Activated naive CD8-positive, alpha-beta T cell treated with anti-CD3 and anti-CD28 coated beads for 36 hours (primary cell): ENCODE measurements at regions not wholly inside any gene's neighbourhood (a gene's known extent, or its start where the extent isn't known, plus 50 kb on each side); places are given as distances from the start of the nearest gene placed in this dataset.

Source experiments
- DNase-seq: peaks from one replicate; pipeline ENCODE4 v3.0.0; 2021
- H3K27ac Mint-ChIP-seq: one replicate; pipeline ENCODE4 v1.8.0; 2022; ENCODE audit warnings: mild to moderate bottlenecking, moderate library complexity, mixed read lengths
- H3K27me3 Mint-ChIP-seq: one replicate; pipeline ENCODE4 v1.8.0; 2022; ENCODE audit warnings: mild to moderate bottlenecking, mixed read lengths
- H3K36me3 Mint-ChIP-seq: one replicate; pipeline ENCODE4 v1.8.0; 2021; ENCODE audit warnings: mild to moderate bottlenecking, mixed read lengths
- H3K4me1 Mint-ChIP-seq: one replicate; pipeline ENCODE4 v1.8.0; 2021; ENCODE audit warnings: mixed read lengths
- H3K4me3 Mint-ChIP-seq: one replicate; pipeline ENCODE4 v1.8.0; 2022; ENCODE audit warnings: mild to moderate bottlenecking, moderate library complexity, mixed read lengths
- H3K9me3 Mint-ChIP-seq: one replicate; pipeline ENCODE4 v1.8.0; 2022; ENCODE audit warnings: mixed read lengths

DNA sequence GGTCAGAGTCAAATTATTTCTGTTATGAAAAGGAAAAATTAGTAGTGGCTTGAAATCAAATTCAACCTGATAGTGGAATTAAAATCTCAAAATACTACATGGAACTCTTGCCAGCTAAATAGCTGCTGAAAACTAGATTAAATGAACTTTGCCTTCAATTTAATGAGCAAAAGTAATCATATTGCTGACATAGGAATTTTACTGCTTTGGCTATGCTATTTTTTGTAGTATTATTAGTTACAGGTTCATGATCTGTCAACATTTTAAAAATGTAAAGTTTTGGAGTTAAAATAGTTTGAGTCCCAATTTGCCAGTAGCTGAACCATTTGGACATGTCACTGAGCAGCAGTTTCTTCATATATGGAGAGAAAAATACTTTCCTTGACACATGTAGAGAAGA, 81.4 kb downstream of the RERGL start:
- no peaks in the 10 kb centered on the region for H3K36me3 Mint-ChIP-seq
- H3K27ac Mint-ChIP-seq, result no peak overlapping the region
- DNase-seq, result no peak
- no peaks in the 10 kb centered on the region for H3K4me1 Mint-ChIP-seq
- H3K4me3 Mint-ChIP-seq, result no peak overlapping the region
- H3K9me3 Mint-ChIP-seq, result peaks cover 5% of the 10 kb centered on the region
- no peaks in the 10 kb centered on the region for H3K27me3 Mint-ChIP-seq

DNA sequence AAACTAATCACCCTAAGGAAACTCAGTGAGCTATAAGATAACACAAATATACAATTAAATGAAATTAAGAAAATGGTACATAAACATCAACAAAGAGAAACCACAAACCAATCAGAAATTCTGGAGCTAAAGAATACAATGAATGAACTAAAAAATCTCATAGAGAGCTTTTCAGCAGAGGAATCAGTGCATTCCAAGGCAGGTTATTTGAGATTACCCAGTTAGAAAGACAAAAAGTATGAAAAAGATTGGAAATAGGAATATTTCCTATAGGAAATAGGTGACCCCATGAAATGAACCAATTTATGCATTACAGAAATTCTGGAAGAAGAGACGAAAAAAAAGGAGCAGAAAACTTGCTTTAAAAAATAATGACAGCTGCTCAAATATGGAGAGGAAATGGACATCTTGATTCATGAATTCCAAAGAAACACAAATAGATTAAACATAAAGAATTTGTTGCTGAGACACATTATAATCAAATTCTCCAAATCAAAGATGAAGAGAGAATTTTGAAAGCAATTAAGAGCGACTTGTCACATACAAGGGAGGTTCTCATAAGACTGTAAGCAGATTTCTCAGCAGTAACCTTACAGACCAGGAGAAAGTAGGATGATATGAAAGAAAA, 90.7 kb downstream of the RERGL start:
- H3K4me1 Mint-ChIP-seq, result no peaks in the 10 kb centered on the region
- H3K4me3 Mint-ChIP-seq, result no peak overlapping the region
- H3K27me3 Mint-ChIP-seq, result no peaks in the 10 kb centered on the region
- no peak overlapping the region for H3K27ac Mint-ChIP-seq
- DNase-seq, result no peak
- peaks cover 23% of the 10 kb centered on the region for H3K9me3 Mint-ChIP-seq
- H3K36me3 Mint-ChIP-seq, result no peaks in the 10 kb centered on the region

DNA sequence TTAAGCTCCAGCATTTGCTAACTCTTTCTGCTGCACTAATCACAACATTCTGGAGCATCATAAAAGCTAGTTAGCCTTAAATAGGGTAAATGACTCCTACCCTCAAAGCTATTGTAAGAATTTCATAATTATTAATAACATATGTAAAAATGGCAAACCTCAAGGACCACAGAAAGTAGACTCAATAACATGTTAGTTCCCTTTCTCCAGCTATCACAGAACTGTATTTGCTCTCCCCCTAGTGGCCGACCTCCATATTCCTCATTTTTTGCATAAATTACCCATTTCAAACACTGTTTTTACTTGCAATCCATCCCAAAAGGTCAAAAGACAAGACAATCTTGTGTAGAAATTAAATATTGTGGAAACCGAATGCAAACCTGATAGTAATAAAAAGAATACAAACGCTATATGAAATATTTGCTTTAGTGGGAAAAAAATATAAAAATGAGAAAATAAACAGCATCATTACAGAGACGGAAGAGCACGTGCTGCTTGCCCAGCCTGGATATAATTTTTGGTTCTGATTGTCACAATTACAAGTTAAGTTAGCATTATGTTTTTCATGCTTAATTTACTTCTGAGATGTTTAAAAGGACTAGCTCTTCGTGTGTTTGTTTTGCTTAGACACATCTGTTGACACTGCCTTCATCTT, 97.9 kb downstream of the RERGL start:
- no peaks in the 10 kb centered on the region for H3K4me1 Mint-ChIP-seq
- DNase-seq, result peak; percentile 1
- no peak overlapping the region for H3K27ac Mint-ChIP-seq
- no peaks in the 10 kb centered on the region for H3K9me3 Mint-ChIP-seq
- H3K36me3 Mint-ChIP-seq, result no peaks in the 10 kb centered on the region
- no peak overlapping the region for H3K4me3 Mint-ChIP-seq
- H3K27me3 Mint-ChIP-seq, result no peaks in the 10 kb centered on the region

DNA sequence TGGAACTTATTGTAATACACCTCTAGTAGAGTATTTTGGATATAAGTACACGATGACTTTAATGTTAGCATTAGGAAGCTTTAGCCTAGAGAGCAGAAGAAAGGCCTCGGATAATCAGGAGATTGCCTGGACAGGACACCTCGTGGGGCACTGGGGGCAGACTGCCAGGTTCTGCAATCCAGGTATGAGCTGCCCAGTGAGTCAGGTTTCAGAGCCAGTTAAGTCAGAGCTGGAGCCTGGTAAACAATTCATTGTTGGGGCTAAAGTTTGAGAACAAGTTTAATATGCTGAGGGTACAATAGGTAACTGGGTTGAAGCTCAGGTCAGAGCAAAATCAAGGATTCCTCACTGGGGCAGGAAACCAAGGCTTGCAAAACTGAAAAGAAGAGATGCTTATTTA, 107.4 kb downstream of the RERGL start:
- Mint-ChIP-seq H3K27me3 (no peaks in the 10 kb centered on the region), H3K27ac (no peak overlapping the region), H3K4me1 (no peaks in the 10 kb centered on the region), H3K9me3 (no peaks in the 10 kb centered on the region), H3K36me3 (no peaks in the 10 kb centered on the region), H3K4me3 (no peak overlapping the region)
- no peak for DNase-seq

DNA sequence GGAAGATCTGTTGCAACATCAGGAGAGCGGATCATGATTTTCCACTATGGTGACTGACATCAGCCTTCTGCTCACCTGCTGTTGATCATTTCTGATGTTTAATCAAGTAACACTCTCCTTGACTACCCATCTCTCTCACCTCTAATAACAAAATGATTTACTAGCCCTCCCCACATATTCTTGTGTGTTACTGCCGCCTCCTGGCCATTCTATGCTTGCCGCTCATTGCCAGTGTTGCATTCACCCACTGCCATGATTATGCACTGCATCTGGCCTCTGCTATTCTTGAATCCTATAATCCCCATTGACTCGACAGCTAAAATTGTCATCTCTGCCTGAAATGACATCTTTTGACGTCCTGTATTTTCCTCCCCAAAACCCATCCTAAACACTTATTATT, 113.8 kb downstream of the RERGL start:
- no peak for DNase-seq
- H3K9me3 Mint-ChIP-seq, result no peaks in the 10 kb centered on the region
- H3K27me3 Mint-ChIP-seq, result no peaks in the 10 kb centered on the region
- no peak overlapping the region for H3K27ac Mint-ChIP-seq
- no peaks in the 10 kb centered on the region for H3K36me3 Mint-ChIP-seq
- H3K4me1 Mint-ChIP-seq, result no peaks in the 10 kb centered on the region
- H3K4me3 Mint-ChIP-seq, result no peak overlapping the region

DNA sequence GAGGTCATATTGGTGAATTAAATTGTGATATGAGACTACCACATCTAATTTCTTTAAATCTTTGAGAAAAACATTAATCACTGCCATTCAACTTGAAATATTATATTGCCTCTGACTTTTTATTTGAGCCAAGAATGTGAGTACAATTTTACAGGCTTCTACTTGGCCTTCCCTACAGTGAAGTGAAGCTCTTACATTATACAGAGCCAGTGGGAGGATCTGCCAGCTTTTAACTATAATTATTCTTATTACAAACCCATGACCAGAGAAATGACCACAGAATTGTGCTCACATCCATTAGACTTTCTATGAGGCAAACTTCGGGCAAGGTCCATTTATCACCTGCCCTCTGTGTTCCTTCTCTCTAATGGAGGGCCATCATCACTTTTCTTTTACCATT, 114.2 kb downstream of the RERGL start:
- Mint-ChIP-seq H3K9me3 (no peaks in the 10 kb centered on the region), H3K4me1 (no peaks in the 10 kb centered on the region), H3K27ac (no peak overlapping the region), H3K4me3 (no peak overlapping the region), H3K36me3 (no peaks in the 10 kb centered on the region), H3K27me3 (no peaks in the 10 kb centered on the region)
- DNase-seq, result no peak

DNA sequence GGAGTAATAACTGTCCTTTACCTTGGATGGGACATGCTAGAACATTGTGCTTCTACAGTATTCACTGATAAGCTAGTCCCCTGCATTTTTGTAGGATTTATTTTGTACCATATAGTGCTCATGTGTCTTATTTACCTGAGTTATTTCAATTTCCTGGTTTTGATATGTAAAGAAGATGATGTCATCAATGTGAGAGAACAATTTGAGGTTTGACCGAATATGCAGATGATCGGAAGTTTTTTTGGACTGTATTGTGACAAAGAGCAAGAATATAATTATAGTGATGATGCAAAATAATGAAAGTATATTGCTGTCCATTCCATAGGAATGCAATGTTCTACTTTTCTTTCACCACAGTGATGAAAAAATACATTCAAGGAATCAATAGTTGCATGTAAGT, 114.8 kb downstream of the RERGL start:
- no peak overlapping the region for H3K27ac Mint-ChIP-seq
- H3K36me3 Mint-ChIP-seq, result no peaks in the 10 kb centered on the region

DNA sequence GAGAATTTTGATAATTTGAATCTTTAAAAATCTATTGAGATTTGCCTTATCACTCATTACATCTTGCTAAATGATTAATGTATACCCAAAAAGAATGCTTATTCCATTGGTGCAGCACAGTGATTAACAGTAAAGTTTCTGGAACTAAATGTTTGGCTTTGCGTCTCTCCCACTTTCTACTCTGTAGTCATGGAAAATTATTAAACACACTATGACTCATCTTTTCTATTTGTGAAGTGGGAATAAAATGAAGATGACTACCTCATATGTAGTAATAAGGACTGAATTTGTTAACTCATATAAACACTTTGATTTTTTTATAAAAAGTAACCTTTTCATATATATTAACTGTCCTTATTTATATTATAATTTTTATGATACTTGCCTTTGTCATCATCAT, 118.1 kb downstream of the RERGL start:
- no peak overlapping the region for H3K27ac Mint-ChIP-seq
- no peaks in the 10 kb centered on the region for H3K4me1 Mint-ChIP-seq
- H3K9me3 Mint-ChIP-seq, result peaks cover 3% of the 10 kb centered on the region
- H3K36me3 Mint-ChIP-seq, result no peaks in the 10 kb centered on the region
- no peaks in the 10 kb centered on the region for H3K27me3 Mint-ChIP-seq
- no peak overlapping the region for H3K4me3 Mint-ChIP-seq
- no peak for DNase-seq

More for the DNA sequence above, 114.8 kb downstream of the RERGL start:
- H3K27me3 Mint-ChIP-seq, result no peaks in the 10 kb centered on the region
- H3K9me3 Mint-ChIP-seq, result no peaks in the 10 kb centered on the region
- no peak for DNase-seq
- no peak overlapping the region for H3K4me3 Mint-ChIP-seq
- H3K4me1 Mint-ChIP-seq, result no peaks in the 10 kb centered on the region

DNA sequence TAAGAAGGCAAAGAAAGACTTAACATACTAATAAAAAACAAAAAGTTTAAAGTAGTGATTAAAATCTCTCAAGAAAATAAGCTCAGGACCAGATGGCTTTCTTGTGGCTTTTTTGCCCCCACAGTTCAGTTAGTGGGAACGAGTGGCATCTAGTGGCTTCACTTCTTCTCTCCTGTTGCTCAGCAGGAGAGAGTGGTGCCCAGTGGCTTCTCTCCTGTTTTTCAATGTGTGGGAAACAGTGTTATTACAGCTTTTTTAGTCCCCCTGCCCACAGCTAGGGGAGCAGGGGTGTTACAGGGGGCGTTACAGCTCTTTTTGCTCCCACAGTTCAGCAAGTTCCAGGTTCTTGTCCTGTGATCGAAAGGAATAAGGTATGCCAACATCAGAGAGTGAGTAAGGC, 135.2 kb downstream of the RERGL start:
- Mint-ChIP-seq H3K9me3 (peaks cover 4% of the 10 kb centered on the region), H3K4me3 (no peak overlapping the region), H3K27ac (no peak overlapping the region), H3K36me3 (no peaks in the 10 kb centered on the region), H3K4me1 (no peaks in the 10 kb centered on the region), H3K27me3 (no peaks in the 10 kb centered on the region)
- no peak for DNase-seq

DNA sequence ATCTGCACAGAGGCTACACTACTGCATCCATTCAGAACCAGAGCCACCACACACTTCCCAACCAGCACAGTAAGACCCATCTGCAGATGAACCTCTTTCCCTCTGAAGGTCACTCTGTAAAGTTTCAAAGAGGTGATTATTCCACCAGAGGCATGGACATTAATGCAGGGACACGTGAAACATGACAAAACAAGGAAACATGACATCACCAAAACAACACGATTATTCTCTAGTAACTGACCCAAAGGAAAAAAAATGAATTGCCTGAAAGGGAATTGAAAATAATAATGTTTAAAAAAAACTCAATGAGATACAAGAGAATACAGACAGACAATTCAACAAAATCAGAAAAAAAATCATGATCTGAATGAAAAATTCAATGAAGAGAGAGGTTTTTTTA, 139.1 kb downstream of the RERGL start:
- no peak for DNase-seq
- H3K36me3 Mint-ChIP-seq, result no peaks in the 10 kb centered on the region
- H3K27ac Mint-ChIP-seq, result no peak overlapping the region
- H3K9me3 Mint-ChIP-seq, result peaks cover 4% of the 10 kb centered on the region
- no peaks in the 10 kb centered on the region for H3K4me1 Mint-ChIP-seq
- no peaks in the 10 kb centered on the region for H3K27me3 Mint-ChIP-seq
- no peak overlapping the region for H3K4me3 Mint-ChIP-seq

DNA sequence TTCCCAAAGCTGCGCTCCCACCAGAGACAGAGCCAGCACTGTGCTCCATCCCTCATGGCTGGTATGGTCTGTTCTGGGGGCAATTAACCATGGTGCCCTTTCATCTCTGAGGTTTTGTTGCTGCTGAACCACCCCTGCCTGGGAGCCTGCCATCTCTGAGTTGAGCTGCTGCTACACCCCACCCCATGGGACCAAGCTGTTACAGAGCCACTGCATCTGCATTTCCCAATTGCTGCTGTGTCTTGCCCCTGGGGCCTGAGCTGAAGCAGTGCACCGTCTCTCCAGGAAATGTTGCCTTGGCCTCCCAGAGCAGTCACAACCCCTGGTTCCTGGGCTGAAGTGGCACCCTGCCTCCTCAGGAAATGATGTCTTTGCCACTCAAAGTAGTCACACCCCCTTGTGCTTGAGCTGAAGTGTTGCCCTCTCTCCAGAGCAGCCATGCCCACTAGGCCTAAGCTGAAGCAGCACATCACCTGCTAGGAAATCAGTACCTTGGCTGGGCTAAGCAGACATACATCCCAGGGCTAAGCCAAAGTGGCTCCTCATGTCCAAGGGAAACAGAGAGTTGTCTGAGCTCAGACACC, 140.3 kb downstream of the RERGL start:
- no peak overlapping the region for H3K4me3 Mint-ChIP-seq
- H3K27ac Mint-ChIP-seq, result no peak overlapping the region
- peaks cover 4% of the 10 kb centered on the region for H3K9me3 Mint-ChIP-seq
- no peak for DNase-seq
- H3K27me3 Mint-ChIP-seq, result no peaks in the 10 kb centered on the region
- no peaks in the 10 kb centered on the region for H3K4me1 Mint-ChIP-seq
- H3K36me3 Mint-ChIP-seq, result no peaks in the 10 kb centered on the region

DNA sequence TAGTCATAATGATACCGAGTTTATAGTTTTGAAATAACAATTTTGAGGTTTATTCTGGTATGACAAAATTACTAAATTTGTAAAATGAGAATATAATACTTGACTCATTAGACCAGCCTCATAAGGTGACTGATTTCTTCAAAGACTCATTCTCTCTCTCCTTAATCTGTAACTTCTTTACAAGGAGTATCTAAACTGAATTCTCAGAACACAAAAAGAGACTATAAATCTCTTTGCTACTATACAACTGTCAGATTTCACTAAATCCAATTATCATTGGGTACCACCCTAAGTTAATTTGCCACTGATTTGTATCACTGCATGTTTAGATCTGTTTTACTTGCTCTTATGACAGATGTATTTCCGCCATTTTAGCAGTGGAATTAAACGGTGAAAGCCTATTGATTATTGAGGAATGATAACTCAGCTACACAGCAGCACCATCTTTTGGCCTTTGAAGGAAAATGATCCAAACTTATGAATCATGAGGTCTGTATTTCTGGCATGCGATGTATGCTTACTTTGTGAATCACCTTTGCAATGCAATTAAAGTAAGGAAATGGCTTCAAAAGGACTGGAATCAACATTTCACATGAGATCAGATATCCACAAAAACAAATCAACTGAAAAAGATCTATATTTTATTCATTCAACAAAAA, 161.2 kb downstream of the RERGL start:
- no peaks in the 10 kb centered on the region for H3K4me1 Mint-ChIP-seq
- H3K27me3 Mint-ChIP-seq, result no peaks in the 10 kb centered on the region
- H3K4me3 Mint-ChIP-seq, result no peak overlapping the region
- no peak for DNase-seq
- no peaks in the 10 kb centered on the region for H3K36me3 Mint-ChIP-seq
- H3K9me3 Mint-ChIP-seq, result peaks cover 9% of the 10 kb centered on the region
- H3K27ac Mint-ChIP-seq, result no peak overlapping the region

DNA sequence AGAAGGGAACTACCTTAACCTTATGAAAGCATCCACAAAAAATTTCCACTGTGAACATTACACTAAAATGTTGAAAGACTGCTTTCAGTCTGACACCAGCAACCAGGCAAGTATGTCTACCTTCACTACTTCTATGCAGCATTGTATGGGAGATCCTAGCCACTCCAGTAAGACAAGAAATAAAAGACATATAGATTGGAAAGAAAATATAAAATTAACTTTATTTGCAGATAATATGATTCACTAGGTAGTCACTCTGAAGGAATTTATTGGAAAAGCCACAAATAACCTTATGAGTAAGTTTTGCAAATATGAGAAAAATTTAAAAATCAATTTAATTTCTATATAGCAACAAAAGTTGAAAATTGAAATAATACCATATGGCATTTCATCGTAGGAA, 172.0 kb downstream of the RERGL start:
- no peak for DNase-seq
- H3K27me3 Mint-ChIP-seq, result no peaks in the 10 kb centered on the region
- peaks cover 8% of the 10 kb centered on the region for H3K9me3 Mint-ChIP-seq

DNA sequence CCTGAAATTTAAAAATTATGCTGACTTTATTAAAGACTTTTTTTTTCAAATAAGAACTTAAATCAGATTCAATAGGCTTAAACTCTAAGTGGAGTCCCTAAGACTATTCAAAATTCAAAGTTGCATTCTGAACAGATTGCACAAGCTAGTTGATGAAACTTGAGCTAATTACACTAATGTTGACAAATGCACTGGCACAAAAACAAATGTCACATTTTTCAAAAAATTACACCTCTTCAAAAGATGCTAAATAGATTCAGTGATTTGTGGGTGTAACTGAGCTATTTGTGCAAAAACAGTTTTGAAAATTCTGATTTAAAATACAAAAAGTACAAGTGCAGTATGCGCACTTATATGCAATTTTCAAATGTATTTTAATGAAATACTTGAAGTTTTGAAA, 205.4 kb downstream of the RERGL start:
- Mint-ChIP-seq H3K27me3 (no peaks in the 10 kb centered on the region), H3K9me3 (peaks cover 5% of the 10 kb centered on the region), H3K4me3 (no peak overlapping the region), H3K27ac (no peak overlapping the region), H3K4me1 (no peaks in the 10 kb centered on the region), H3K36me3 (no peaks in the 10 kb centered on the region)
- no peak for DNase-seq

More for the DNA sequence above, 172.0 kb downstream of the RERGL start:
- Mint-ChIP-seq H3K36me3 (no peaks in the 10 kb centered on the region), H3K4me3 (no peak overlapping the region), H3K4me1 (no peaks in the 10 kb centered on the region), H3K27ac (no peak overlapping the region)

DNA sequence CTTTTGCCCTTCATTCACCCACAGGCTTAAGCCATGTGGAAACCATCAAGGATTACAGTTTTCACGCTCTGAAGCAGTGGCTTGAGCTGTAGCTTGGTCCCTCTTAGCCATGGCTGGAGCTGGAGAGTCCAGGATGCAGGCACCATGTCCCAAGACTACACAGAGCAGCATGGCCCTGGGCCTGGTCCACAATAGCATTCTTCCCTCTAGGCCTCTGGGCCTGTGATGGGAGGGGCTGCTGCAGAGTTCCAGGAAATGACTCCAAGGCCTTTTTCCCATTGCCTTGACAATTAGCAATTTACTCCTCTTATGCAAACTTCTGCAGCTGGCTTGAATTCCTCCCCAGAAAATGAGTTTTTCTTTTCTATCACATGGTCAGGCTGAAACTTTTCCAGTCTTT, 211.3 kb downstream of the RERGL start:
- Mint-ChIP-seq H3K4me1 (no peaks in the 10 kb centered on the region), H3K27ac (no peak overlapping the region), H3K4me3 (no peak overlapping the region), H3K36me3 (no peaks in the 10 kb centered on the region), H3K27me3 (no peaks in the 10 kb centered on the region), H3K9me3 (peaks cover 9% of the 10 kb centered on the region)
- DNase-seq, result no peak

DNA sequence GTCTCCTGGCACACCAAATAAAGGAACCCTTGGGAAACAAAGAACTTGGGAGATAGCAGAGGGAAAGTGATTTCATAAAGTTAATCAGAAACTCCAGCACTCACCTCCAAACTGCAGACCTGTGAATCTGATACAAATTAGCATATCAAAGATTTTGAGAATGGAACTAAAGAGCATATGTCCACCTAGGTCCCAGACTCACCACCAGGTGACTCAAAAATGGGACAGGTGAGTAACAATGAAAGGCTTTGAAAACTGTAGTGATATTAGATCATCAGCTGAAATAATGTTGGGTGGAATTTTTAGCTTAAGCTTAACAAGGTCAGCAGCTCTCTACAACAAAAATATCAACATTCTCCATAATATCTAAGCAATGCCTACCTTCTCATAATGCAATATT, 214.8 kb downstream of the RERGL start:
- Mint-ChIP-seq H3K9me3 (peaks cover 11% of the 10 kb centered on the region), H3K4me1 (no peaks in the 10 kb centered on the region), H3K36me3 (no peaks in the 10 kb centered on the region), H3K4me3 (no peak overlapping the region), H3K27ac (no peak overlapping the region), H3K27me3 (no peaks in the 10 kb centered on the region)
- no peak for DNase-seq
